GM12875 (cell line): ENCODE measurements at regions not wholly inside any gene's neighbourhood (a gene's known extent, or its start where the extent isn't known, plus 50 kb on each side); places are given as distances from the start of the nearest gene placed in this dataset.

Experiments used
- H3K4me3 ChIP-seq: one replicate; pipeline ENCODE4 v1.5.1; 2011; ENCODE audit warnings: low read depth, low read length, control low read depth
- TF ChIP-seq, protein P1 (sequence below): IDR thresholded peaks from 2 replicates; pipeline ENCODE4 v1.5.1; 2011; ENCODE audit warnings: low read depth, mild to moderate bottlenecking, control low read depth, inconsistent platforms, low read length, moderate library complexity, borderline replicate concordance; ENCODE audit not compliant: insufficient read depth

DNA sequence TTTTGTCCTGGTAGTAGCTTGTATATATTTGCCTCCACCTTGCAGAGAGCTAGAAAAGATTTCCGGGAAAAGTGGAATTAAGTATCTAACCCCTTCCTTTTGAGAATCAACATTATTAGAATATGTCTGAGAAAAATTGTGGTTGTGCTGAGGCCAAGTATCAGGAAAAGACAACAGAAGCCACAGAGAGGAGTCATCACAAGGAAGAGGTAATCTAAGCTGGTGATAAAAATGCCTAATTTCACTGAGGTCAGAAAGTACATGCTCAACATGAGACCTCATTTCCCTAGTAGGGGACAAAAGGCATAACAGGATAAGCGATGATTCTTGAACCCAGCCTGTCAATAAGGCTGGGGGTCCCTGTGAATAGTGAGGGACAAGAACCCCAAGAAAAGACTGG, 97.0 kb upstream of the PDE1C start:
- H3K4me3 ChIP-seq: no peak overlapping the region
- TF ChIP-seq, protein P1, sequence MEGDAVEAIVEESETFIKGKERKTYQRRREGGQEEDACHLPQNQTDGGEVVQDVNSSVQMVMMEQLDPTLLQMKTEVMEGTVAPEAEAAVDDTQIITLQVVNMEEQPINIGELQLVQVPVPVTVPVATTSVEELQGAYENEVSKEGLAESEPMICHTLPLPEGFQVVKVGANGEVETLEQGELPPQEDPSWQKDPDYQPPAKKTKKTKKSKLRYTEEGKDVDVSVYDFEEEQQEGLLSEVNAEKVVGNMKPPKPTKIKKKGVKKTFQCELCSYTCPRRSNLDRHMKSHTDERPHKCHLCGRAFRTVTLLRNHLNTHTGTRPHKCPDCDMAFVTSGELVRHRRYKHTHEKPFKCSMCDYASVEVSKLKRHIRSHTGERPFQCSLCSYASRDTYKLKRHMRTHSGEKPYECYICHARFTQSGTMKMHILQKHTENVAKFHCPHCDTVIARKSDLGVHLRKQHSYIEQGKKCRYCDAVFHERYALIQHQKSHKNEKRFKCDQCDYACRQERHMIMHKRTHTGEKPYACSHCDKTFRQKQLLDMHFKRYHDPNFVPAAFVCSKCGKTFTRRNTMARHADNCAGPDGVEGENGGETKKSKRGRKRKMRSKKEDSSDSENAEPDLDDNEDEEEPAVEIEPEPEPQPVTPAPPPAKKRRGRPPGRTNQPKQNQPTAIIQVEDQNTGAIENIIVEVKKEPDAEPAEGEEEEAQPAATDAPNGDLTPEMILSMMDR: no peak

DNA sequence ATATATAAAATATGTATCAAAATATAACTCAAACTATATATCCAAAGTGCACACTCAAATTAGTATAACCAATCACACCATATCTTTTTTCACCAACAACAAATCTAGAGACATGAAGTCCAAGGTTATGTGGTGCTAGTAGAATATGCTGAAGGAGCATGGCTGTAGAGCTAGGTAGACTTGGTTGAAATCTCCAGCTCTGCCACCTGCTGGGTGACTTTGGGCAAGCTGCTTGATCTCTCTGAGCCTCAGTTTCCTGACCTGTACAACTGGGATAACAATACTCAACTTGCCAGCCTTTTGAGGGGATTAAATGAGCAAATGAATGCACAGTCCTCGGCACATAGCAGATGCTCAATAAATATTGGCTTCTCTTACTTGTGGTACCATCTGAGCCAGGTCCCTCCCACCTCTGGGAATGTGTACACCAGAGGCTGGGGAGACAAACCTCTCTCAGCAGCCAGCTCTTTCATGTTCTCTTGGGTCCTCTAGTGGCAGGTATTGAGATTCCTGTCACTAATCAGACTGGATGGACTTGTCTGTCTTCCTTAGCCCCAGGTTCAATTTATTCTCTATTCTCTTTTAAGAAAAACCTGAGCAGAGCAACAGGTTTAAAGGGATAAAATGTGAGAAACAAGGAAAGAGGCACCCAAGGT, 94.3 kb upstream of the PDE1C start:
- no peak overlapping the region for H3K4me3 ChIP-seq
- TF ChIP-seq, protein P1: no peak

DNA sequence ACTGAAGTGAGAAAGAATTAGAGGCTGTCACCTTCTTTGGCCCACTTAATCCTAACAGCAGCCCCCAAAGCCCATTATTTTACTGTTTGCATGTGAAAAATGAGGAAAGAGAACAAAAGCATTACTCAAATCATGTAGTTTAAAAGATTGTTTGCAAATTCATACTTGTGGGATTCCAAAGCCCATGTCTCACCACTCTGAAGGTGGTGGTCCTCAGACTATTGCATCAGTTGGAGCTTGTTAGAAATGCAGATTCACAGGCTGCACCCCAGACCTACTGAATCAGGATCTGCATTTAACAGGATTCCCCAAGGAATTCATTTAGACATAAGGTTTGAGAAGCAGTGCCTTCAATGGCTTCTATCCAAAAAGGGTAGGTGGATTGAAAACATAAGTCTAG, 93.7 kb upstream of the PDE1C start:
- H3K4me3 ChIP-seq: no peak overlapping the region
- TF ChIP-seq, protein P1: no peak

DNA sequence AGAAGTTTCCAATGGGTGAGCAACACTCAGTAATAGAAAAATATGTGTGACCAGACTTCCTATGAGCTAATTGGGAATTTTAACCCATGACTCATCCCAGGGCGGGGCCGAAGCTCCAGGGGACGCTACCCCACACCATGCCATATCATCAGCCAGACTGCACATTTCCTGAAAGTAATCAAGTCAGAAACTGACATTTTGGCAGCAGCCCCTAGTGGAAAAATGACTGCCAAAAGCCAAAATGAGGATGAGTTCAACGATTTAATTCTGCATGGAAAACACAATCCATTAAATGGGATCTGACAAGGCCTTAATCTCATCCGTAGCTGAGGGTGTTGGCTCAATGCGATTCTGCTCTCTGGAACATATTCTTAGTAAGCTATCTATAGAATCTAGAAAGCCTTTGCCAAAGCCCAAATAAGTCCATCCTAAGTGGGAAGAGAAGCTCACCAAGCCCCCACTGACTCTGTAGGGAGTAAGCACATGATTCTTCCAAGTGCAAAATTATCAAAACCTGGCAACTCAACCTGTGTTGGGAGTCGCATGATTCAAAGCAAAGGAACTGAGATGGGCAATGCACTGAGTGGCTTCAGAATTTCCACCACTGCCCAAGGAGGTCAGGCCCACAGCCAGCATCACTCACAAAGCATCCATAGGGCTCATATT, 93.1 kb upstream of the PDE1C start:
- no peak overlapping the region for H3K4me3 ChIP-seq
- TF ChIP-seq, protein P1: no peak

DNA sequence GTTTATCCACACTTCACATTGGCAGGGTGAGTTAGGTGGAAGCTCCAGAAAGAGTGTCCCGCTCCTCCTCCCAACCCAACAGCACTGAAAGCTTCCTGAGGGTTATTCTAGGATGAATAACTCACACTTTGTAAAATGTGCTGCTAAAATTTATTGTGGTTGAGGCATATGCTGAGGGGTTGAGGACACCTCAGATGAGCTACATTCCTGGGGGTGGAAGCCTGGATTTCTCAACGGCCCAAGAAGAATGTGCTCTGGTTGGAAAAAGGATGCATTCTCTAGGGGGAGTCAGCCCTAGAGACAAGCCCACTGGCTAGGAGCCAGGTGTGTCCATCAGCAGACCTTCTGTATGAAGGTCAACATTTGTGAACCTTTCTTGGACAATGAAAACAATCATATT, 91.5 kb upstream of the PDE1C start:
- TF ChIP-seq, protein P1: no peak
- H3K4me3 ChIP-seq: no peak overlapping the region

DNA sequence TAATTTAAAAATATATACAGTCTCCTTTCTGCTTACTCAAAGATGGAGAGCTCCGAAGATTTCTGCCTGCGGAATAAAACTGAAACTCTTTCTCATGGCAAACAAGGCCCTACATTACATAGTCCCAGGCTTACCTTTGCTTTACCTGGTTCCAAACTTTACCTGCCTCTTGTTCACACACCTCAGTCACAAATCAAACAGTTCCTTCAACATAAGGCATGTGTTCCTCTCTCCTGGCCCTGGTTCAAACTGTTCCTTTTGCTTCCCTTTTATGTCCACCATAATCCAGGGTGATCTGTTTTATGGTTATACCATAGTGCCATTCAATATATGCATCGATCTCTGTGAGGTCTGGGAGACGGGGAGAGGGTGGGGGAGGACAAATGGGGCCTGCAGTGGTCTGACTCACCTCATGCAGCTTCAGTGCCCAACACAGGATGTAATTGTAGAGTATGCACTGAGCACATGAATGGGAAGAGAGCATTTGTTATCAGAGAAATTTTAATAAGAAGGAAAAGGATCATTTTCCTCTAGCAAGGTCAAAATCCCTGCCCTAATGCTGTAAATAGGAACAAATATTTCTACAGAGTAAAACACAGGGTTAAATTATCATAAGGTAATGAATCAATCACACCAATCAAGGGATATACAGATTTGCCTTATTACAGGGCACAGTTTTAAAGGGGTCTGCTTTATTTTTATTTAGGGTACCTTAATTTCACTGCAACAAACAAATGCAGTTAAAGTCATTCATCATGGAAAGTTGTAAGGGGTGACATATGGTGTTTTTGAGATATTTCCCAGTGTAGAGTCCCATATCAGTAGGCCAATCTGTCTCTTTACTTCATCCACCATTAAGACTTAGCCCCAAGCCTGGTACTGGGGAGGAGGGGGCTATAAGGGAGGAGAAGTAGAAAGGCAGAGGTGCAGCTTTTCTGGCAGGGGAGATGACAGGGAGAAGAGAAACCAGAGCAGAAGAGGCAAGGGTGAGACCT, 88.8 kb upstream of the PDE1C start:
- no peak overlapping the region for H3K4me3 ChIP-seq
- TF ChIP-seq, protein P1: no peak
